Forelimb muscle (tissue), 1 donor: ENCODE measurements at regions not wholly inside any gene's neighbourhood (a gene's known extent, or its start where the extent isn't known, plus 50 kb on each side); places are given as distances from the start of the nearest gene placed in this dataset.
"Not testable (repeated sequence)": the region's sequence is repeated elsewhere in the genome, so short reads cannot be mapped to it uniquely, and the experiment has no call there.

ENCODE experiments used
- DNase-seq: peaks from one replicate; pipeline ENCODE4 v3.0.0-alpha.2; 2013; ENCODE audit warnings: low read depth

DNA sequence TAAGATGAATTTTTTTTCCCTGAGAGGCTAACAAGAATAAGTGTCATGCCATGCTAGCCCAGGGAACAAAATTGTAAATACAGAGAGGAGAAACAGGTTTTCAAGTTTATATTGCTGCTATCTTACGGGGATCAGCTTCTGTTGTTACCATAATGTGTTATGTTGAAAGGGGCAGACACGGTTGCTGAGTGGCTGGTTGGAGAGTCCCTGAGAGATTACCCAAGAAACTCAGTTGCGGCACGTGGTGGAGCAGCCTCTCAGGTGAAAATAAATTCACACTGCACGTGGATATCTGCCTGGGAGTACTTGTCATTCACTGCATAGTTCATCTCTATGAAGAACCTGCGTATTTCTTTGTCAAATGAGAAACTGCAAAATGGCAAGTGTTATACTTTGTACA, 293.6 kb downstream of the TDRD3 start:
- DNase-seq = no peak

DNA sequence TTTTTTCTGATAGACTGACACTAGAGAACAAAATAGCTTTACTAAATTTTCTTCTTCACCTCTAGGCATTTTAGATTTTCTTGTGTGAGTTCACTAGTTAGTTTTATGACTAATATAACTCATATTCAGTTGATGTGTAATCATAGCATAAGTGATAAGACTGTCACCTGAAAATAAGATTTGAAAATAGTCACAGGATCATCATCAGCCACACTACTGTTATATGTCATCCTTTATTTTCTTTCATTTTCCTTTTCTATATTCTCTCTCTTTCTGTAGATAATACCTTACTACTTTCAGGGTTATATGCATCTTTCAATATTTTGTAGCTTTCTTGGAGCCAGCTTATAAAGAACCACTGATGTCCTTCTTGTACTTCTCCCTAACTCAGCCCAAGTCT, 292.6 kb downstream of the TDRD3 start:
- DNase-seq = no peak

GRCh38 chr13:60689076-60689475, 292.1 kb downstream of the TDRD3 start:
- DNase-seq = peak; percentile 25

DNA sequence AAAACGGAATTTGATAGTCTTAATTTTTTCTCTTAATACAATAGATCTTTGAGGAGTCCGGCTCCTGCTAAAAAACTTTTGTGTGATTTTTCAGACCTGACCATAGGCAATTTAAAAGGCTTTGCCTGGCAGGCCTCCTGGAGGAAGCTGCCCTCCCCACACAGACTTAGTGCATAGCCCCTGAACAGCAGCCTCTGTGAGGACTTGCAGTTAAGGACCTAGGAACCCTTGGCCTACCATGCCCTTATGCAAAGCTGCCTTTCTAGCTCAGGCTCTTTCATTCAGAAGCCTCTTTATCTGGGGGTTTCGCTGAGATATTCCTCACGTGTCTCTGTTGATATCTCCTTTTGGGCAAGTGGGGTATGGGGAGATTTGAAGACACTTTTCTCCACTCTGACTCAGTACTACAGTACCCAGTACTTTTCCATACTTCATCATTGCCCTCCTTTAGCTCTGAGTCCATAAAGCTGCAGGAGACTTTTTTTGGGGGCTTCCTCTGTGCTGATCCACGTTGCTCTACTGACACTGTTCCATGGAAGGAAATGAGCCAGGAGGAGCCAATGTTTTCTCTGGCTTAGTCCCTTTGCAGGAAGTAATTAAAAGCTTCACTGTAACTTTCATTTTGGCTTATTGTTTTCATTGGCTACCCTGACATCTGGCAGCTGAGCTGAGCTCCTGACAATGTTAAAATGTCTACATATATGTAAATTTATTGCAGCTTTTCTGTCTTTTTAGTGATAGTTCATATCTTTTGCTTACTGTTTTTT, 283.1 kb downstream of the TDRD3 start:
- no peak for DNase-seq

- no peak for DNase-seq
These were observed 282.1 kb downstream of the TDRD3 start for GRCh38 chr13:60679131-60679530.

DNA sequence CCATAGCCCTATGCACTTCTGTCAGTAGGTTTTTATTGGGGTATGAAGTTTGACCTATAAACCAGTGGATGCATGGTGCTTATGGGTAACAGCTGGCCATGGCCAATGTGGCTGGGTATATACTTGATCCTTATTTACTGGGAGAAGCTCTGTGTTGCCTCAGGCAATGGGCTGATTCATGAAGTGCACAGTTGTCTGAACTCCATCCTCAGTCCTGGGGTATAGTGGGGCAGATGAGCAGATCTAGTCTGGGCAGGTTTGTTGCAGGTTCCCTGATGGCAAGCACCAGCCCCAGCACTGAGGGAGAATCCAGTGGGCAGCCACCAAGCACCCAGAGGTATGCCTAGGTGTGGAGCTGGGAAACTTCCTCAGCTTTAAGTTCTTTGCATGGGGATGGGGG, 274.4 kb downstream of the TDRD3 start:
- DNase-seq = no peak

DNA sequence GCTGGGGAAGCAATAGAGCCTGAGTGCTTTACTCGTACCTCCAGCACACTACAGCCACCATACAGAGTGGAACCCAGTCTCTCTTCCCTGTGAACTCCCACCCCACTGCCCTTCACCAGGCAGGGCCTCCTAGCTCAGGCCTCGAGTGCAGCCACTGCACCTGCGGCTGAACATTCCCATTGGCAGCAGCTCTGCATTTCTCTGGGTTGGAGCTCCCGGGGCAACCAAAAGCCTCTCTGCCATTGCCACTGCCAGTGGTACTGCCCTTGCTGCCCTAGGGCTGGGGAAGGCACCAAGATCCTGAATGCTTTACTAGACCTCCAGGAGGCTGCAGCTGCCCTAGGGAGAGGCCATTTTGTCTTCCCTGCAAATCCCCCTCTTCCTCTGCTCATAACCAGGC, 266.8 kb downstream of the TDRD3 start:
- DNase-seq = no peak

DNA sequence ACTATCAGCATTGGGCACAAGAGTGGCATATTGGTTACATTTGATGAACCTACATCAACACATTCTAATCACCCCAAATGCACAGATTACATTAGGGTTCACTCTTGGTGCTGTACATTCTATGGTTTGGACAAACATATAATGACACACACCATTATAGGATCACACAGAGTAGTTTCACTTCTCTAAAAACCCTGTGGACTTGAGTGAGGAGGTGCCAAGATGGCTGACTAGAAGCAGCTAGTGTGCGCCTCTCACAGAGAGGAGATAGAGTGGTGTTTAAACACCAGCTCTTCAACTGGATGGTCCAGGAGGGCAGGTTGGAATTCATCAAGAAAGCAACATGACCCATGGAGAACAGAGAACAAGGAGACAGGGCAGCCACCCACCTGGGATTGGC, 265.6 kb downstream of the TDRD3 start:
- DNase-seq = no peak

- DNase-seq = no peak
These were observed 264.5 kb downstream of the TDRD3 start for GRCh38 chr13:60661521-60661920.

DNA sequence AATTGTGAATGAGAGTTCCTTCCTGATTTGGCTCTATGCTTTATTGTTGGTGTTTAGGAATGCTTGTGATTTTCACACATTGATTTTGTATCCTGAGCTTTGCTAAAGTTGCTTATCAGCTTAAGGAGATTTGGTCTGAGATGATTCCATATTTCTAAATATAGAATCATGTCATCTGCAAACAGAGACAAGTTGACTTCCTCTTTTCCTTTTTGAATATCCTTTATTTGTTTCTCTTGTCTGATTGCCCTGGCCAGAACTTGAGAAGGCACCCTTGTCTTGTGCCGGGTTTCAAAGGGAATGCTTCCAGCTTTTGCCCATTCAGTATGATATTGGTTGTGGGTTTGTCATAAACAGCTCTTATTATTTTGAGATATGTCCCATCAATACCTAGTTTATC, 260.6 kb downstream of the TDRD3 start:
- DNase-seq = not testable (repeated sequence)

DNA sequence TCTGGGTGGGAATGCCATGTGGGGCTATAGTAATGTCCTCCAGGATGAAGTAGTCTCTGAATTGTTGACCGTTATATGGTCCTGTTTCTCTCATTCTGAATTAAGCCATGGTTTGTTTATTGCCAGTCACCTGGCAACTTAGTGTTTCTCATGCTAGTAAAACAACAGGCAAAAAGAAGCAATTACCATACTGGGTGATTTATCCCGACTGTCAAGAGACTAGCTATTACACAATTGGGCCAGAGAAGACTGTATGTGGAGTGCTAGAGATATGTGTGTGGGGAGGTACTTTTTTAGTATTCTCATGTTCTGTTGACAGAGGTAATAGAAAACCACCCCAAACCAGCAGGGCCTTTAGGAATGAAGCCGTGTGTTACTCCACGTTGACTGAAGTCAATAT, 258.2 kb downstream of the TDRD3 start:
- no peak for DNase-seq

- DNase-seq = no peak
These were observed 257.4 kb downstream of the TDRD3 start for GRCh38 chr13:60654415-60654814.

DNA sequence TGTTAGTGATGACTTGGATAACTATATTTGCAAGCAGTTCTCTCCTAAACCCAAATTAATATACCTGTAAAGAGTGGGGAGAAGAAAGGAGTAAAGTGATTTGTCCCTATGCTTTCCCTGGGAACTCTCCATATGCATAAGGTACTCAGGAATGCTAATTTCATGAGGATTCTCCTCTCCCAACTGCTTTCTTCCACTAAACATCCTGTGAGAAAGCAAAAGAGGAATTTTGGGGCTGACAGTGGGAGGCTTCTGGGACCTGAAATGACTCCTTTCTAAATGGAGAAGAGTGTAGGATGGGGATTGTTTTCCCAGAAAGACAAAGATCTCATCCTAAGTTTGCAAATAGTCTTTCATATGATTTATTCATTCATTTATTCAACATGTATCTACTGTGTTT, 250.5 kb downstream of the TDRD3 start:
- DNase-seq = no peak

- DNase-seq = no peak
These were observed 249.6 kb downstream of the TDRD3 start for GRCh38 chr13:60646620-60647019.

DNA sequence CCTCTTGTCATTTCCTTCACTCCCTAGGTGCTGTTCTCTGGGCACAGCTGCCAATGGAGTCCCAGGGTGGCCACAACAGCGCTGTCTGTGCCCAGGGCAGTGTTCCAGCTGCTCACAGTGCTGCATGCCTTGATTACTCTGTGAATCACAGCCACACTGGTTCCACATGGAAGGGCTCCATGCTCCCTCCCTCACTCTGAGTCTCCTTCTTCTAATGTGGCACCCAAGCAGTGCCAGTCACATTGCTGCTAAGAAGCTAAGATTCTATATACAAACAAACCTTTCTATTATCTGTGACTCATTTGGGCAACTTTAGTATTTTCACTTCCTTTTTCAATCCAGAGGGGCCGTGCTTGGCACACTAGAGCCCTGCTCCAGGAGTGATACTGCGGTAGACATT, 248.7 kb downstream of the TDRD3 start:
- DNase-seq = no peak

DNA sequence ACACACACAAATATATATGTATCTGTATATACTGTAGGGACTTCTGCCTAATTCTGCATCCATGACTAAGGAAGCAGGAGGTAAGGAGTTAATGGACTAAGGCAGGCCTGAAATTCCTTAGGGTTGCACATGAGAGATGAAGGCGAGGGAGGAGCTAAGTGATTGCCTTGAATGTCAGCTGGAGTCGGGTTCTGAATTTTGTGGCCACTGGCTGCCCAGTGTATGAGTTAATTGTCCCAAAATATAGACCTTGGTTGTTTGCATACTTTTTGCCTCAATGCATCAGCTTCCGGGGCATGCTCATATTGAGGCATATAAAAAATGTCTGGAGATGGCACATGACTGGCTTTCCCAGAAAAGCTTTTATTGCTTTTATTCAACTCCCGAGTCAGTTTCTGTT, 245.5 kb downstream of the TDRD3 start:
- DNase-seq = no peak

DNA sequence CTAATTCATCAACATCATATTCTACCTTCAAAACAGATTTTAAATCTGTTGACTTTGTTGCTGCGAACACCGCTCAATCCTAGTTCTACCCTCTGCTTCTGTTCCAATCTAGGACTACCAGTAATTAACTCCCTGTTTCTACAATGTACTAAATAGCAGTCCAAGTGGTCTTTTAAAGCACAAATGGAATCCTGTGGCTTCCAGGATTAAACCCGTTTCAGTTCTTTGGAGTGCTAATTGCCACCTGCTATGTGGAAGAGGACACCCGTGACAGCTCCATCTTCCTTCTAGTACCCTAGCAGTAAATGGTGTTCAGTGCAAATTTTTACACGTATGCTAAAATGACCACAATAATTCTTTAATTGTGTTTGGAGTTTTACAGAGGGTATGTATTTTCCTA, 232.1 kb downstream of the TDRD3 start:
- DNase-seq = no peak

DNA sequence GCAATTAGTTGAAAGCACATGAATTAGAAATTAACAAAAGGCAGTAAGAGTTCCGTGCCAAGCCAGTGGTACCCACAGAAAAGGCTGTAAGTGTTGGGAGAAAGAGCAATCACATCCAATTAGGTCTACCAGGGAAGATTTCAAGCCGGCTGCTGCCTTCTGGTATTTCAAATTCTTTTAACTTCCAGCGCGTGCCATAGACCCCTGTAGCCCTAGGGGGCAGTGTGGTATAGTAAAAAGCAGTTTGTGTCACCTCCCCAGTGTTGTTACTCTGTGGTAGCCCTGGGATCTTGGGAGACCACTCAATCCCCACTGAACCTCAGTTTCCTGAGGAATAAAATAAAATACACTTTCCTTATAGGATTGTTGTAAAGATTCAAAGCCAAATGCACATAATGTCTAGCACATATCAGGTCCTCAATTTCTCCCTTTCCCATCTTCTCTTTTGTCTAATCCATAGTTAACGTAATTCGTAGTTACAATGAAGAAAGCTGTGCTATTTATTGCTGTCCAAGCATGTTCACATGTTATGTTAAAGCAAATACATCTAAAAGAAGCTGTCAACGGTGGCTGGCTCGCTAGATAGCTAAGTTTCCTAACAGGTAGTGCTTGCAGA, 230.2 kb downstream of the TDRD3 start:
- DNase-seq = no peak
